HEK293T (cell line): ENCODE measurements at regions not wholly inside any gene's neighbourhood (a gene's known extent, or its start where the extent isn't known, plus 50 kb on each side); places are given as distances from the start of the nearest gene placed in this dataset.

ENCODE experiments used
- ARNT ChIP-seq: fragments of 450-650 bp; IDR thresholded peaks from 2 replicates; pipeline ENCODE4 v1.6.1; 2017; ENCODE audit warnings: mild to moderate bottlenecking
- BHLHE40 ChIP-seq: fragments of 450-650 bp; IDR thresholded peaks from 2 replicates; pipeline ENCODE4 v1.6.1; 2016; ENCODE audit warnings: mild to moderate bottlenecking, moderate library complexity, borderline replicate concordance
- CTBP1 ChIP-seq: fragments of 450-650 bp; IDR thresholded peaks from 2 replicates; pipeline ENCODE4 v1.6.1; 2016; ENCODE audit warnings: borderline replicate concordance
- ELF4 ChIP-seq: fragments of 450-650 bp; IDR thresholded peaks from 2 replicates; pipeline ENCODE4 v1.6.1; 2017; ENCODE audit warnings: antibody characterized with exemption
- FOXK2 ChIP-seq: fragments of 450-650 bp; IDR thresholded peaks from 2 replicates; pipeline ENCODE4 v1.6.1; 2016; ENCODE audit warnings: mild to moderate bottlenecking
- FOXM1 ChIP-seq: fragments of 450-650 bp; IDR thresholded peaks from 2 replicates; pipeline ENCODE4 v1.6.1; 2017; ENCODE audit warnings: mild to moderate bottlenecking, borderline replicate concordance
- HDGF ChIP-seq: fragments of 450-650 bp; IDR thresholded peaks from 2 replicates; pipeline ENCODE4 v1.6.1; 2017; ENCODE audit warnings: antibody characterized with exemption, borderline replicate concordance
- LEF1 ChIP-seq: fragments of 450-650 bp; IDR thresholded peaks from 2 replicates; pipeline ENCODE4 v1.6.1; 2017; ENCODE audit warnings: mild to moderate bottlenecking, borderline replicate concordance
- NFRKB ChIP-seq: fragments of 450-650 bp; IDR thresholded peaks from 2 replicates; pipeline ENCODE4 v1.6.1; 2016; ENCODE audit warnings: mild to moderate bottlenecking, moderate library complexity
- SP1 ChIP-seq: fragments of 450-650 bp; IDR thresholded peaks from 2 replicates; pipeline ENCODE4 v1.6.1; 2017
- SUZ12 ChIP-seq: fragments of 450-650 bp; IDR thresholded peaks from 2 replicates; pipeline ENCODE4 v1.6.1; 2016; ENCODE audit warnings: mild to moderate bottlenecking
- TARDBP ChIP-seq: fragments of 450-650 bp; IDR thresholded peaks from 2 replicates; pipeline ENCODE4 v1.6.1; 2016
- ZNF384 ChIP-seq: fragments of 450-650 bp; IDR thresholded peaks from 2 replicates; pipeline ENCODE4 v1.6.1; 2016
- TF ChIP-seq, protein P1 (sequence below): fragments of 450-650 bp; IDR thresholded peaks from 2 replicates; pipeline ENCODE4 v1.6.1; 2016

DNA sequence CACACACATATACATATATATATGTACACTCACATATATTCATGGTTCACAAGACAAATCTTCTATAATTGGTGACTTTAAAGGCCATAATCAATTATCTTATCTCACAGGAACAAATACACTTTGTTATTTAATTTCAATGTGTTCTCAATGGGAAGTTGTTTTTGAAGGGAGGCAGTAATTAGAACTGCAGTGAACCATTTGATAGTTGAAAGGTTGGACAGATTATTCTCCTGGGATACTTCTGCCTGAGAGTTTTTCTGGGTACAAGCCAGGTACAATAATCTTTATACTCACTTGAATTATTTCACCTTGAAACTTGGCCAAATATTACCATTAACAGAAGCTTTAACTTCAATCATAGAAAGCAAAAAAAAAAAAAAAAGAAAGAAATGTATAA lies 546.6 kb upstream of the LRRTM4 start:
- TF ChIP-seq HDGF (no peak), FOXM1 (no peak), SP1 (no peak), SUZ12 (no peak), NFRKB (no peak), ARNT (no peak), BHLHE40 (no peak), LEF1 (no peak), FOXK2 (no peak), ZNF384 (no peak), ELF4 (no peak), CTBP1 (no peak), TARDBP (no peak)
- TF ChIP-seq, protein P1, sequence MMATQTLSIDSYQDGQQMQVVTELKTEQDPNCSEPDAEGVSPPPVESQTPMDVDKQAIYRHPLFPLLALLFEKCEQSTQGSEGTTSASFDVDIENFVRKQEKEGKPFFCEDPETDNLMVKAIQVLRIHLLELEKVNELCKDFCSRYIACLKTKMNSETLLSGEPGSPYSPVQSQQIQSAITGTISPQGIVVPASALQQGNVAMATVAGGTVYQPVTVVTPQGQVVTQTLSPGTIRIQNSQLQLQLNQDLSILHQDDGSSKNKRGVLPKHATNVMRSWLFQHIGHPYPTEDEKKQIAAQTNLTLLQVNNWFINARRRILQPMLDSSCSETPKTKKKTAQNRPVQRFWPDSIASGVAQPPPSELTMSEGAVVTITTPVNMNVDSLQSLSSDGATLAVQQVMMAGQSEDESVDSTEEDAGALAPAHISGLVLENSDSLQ = no peak
